Loucy (cell line): ENCODE measurements at regions not wholly inside any gene's neighbourhood (a gene's known extent, or its start where the extent isn't known, plus 50 kb on each side); places are given as distances from the start of the nearest gene placed in this dataset.

ENCODE experiments used
- H2AFZ ChIP-seq: fragments of 200-600 bp; sonication (generic); 2 replicates; pipeline ENCODE4 v1.6.0; 2016; ENCODE audit warnings: antibody characterized with exemption, mild to moderate bottlenecking, low read length, moderate library complexity
- H3F3A ChIP-seq: fragments of 200-600 bp; 2 replicates; pipeline ENCODE4 v1.6.0; 2016; ENCODE audit warnings: antibody characterized with exemption, low read depth, mild to moderate bottlenecking
- H3K27me3 ChIP-seq: fragments of 200-600 bp; sonication (generic); 2 replicates; pipeline ENCODE4 v1.6.1; 2014; ENCODE audit warnings: low read length, mild to moderate bottlenecking; ENCODE audit not compliant: insufficient read depth, poor library complexity, severe bottlenecking
- H3K36me3 ChIP-seq: fragments of 200-600 bp; sonication (generic); 2 replicates; pipeline ENCODE4 v1.6.1; 2016; ENCODE audit warnings: low read length; ENCODE audit not compliant: insufficient read depth
- H3K4me1 ChIP-seq: fragments of 200-600 bp; sonication (generic); 2 replicates; pipeline ENCODE4 v1.5.1; 2014; ENCODE audit warnings: low read length, mild to moderate bottlenecking; ENCODE audit not compliant: insufficient read depth, poor library complexity, severe bottlenecking
- H3K4me2 ChIP-seq: fragments of 200-600 bp; sonication (generic); 2 replicates; pipeline ENCODE4 v1.6.0; 2014; ENCODE audit warnings: antibody characterized with exemption, low read length, low read depth, mild to moderate bottlenecking; ENCODE audit not compliant: poor library complexity, severe bottlenecking
- H3K4me3 ChIP-seq: fragments of 200-600 bp; sonication (generic); 2 replicates; pipeline ENCODE4 v1.5.1; 2014; ENCODE audit warnings: low read length, mild to moderate bottlenecking, mixed read lengths; ENCODE audit not compliant: poor library complexity, severe bottlenecking
- H3K79me2 ChIP-seq: fragments of 200-600 bp; sonication (generic); 2 replicates; pipeline ENCODE4 v1.6.1; 2014; ENCODE audit warnings: low read length; ENCODE audit not compliant: insufficient read depth
- H3K9ac ChIP-seq: fragments of 200-600 bp; sonication (generic); 2 replicates; pipeline ENCODE4 v1.6.0; 2014; ENCODE audit warnings: mild to moderate bottlenecking, low read depth, low read length, moderate library complexity; ENCODE audit not compliant: poor library complexity, severe bottlenecking
- H3K9me2 ChIP-seq: fragments of 200-600 bp; sonication (generic); replicated peaks from 2 replicates; pipeline ENCODE4 v1.6.1; 2016; ENCODE audit warnings: low read depth, low read length, mixed read lengths
- H3K9me3 ChIP-seq: fragments of 200-600 bp; sonication (generic); 2 replicates; pipeline ENCODE4 v1.6.1; 2014; ENCODE audit warnings: mild to moderate bottlenecking, antibody characterized with exemption, low read length, low read depth; ENCODE audit not compliant: insufficient read depth
- H4K20me1 ChIP-seq: fragments of 200-600 bp; sonication (generic); 2 replicates; pipeline ENCODE4 v1.6.0; 2014; ENCODE audit warnings: antibody characterized with exemption, low read length, mild to moderate bottlenecking; ENCODE audit not compliant: insufficient read depth, poor library complexity, severe bottlenecking
- CTCF ChIP-seq: fragments of 200-600 bp; sonication (generic); conservative IDR thresholded peaks from 2 replicates; pipeline ENCODE4 v1.5.1; 2014; ENCODE audit warnings: mild to moderate bottlenecking, antibody characterized with exemption, low read length
- EZH2phosphoT487 ChIP-seq: fragments of 200-600 bp; IDR thresholded peaks from 2 replicates; pipeline ENCODE4 v1.6.1; 2018; ENCODE audit warnings: antibody characterized with exemption, mild to moderate bottlenecking, moderate library complexity, borderline replicate concordance

GRCh38 chrX:39915081-39915480 lies 182.7 kb downstream of the BCOR start:
- H3K79me2 ChIP-seq = no peaks in the 10 kb centered on the region
- no peaks in the 10 kb centered on the region for H4K20me1 ChIP-seq
- no peaks in the 10 kb centered on the region for H3K9me2 ChIP-seq
- H3K36me3 ChIP-seq = no peaks in the 10 kb centered on the region
- H3K4me3 ChIP-seq = no peak overlapping the region
- no peak overlapping the region for H3K9ac ChIP-seq
- H3K27me3 ChIP-seq = no peaks in the 10 kb centered on the region
- no peak overlapping the region for H3K4me2 ChIP-seq
- no peaks in the 10 kb centered on the region for H3K9me3 ChIP-seq
- TF ChIP-seq CTCF = no peak
- TF ChIP-seq EZH2phosphoT487 = no peak
- no peaks in the 10 kb centered on the region for H3F3A ChIP-seq
- H3K4me1 ChIP-seq = no peaks in the 10 kb centered on the region
- H2AFZ ChIP-seq = no peak overlapping the region

- Histone ChIP-seq H3K4me1 (no peaks in the 10 kb centered on the region), H3K4me2 (no peak overlapping the region), H3K9me2 (no peaks in the 10 kb centered on the region), H3K27me3 (no peaks in the 10 kb centered on the region), H3K79me2 (no peaks in the 10 kb centered on the region), H3K9me3 (no peaks in the 10 kb centered on the region), H3F3A (no peaks in the 10 kb centered on the region), H3K4me3 (no peak overlapping the region), H3K36me3 (no peaks in the 10 kb centered on the region), H2AFZ (no peak overlapping the region), H3K9ac (no peak overlapping the region), H4K20me1 (no peaks in the 10 kb centered on the region)
- no peak for TF ChIP-seq EZH2phosphoT487
- TF ChIP-seq CTCF = no peak
Observed at GRCh38 chrX:39915596-39915995, 182.2 kb downstream of the BCOR start.

GRCh38 chrX:39921838-39922237 lies 175.9 kb downstream of the BCOR start:
- Histone ChIP-seq H3K9me2 (no peaks in the 10 kb centered on the region), H3K4me2 (no peak overlapping the region), H3K27me3 (no peaks in the 10 kb centered on the region), H3K4me1 (peaks cover 3% of the 10 kb centered on the region), H4K20me1 (no peaks in the 10 kb centered on the region), H3K9me3 (no peaks in the 10 kb centered on the region), H3K36me3 (no peaks in the 10 kb centered on the region), H3K79me2 (no peaks in the 10 kb centered on the region), H3K4me3 (no peak overlapping the region), H3K9ac (no peak overlapping the region), H2AFZ (no peak overlapping the region), H3F3A (no peaks in the 10 kb centered on the region)
- TF ChIP-seq EZH2phosphoT487 (no peak), CTCF (no peak)
